AG10803 (cell line): ENCODE measurements at regions not wholly inside any gene's neighbourhood (a gene's known extent, or its start where the extent isn't known, plus 50 kb on each side); places are given as distances from the start of the nearest gene placed in this dataset.
A peak's percentile ranks its signal among the peaks of the same experiment; 100 is the strongest.

Experiments
- DNase-seq: peaks from one replicate; pipeline ENCODE4 v3.0.0; 2010; ENCODE audit warnings: low read depth
- H3K4me3 ChIP-seq: 2 replicates; pipeline ENCODE4 v1.5.1; 2011; ENCODE audit warnings: mild to moderate bottlenecking, low read length, control low read depth
- CTCF ChIP-seq: conservative IDR thresholded peaks from 2 replicates; pipeline ENCODE4 v1.5.1; 2011; ENCODE audit warnings: mild to moderate bottlenecking, low read length, control low read depth, inconsistent platforms

- no peak for TF ChIP-seq CTCF
- H3K4me3 ChIP-seq: no peak overlapping the region
- DNase-seq: no peak
These were observed 140.4 kb downstream of the PSAT1 start for GRCh38 chr9:78437296-78437695.

GRCh38 chr9:78437806-78438205 is 140.9 kb downstream of the PSAT1 start:
- no peak for TF ChIP-seq CTCF
- H3K4me3 ChIP-seq: no peak overlapping the region
- DNase-seq: no peak

- H3K4me3 ChIP-seq: no peak overlapping the region
- no peak for DNase-seq
- TF ChIP-seq CTCF: no peak
These were observed 141.3 kb downstream of the PSAT1 start for GRCh38 chr9:78438211-78438610.

GRCh38 chr9:78438780-78439179 is 141.9 kb downstream of the PSAT1 start:
- no peak overlapping the region for H3K4me3 ChIP-seq
- TF ChIP-seq CTCF: no peak
- no peak for DNase-seq

- TF ChIP-seq CTCF: peak; percentile 98
- DNase-seq: peak; percentile 90
- peak overlapping the region; percentile 46 for H3K4me3 ChIP-seq
These were observed 142.4 kb downstream of the PSAT1 start for GRCh38 chr9:78439190-78439865.

- TF ChIP-seq CTCF: peak; percentile 19
- DNase-seq: no peak
- H3K4me3 ChIP-seq: no peak overlapping the region
These were observed 143.2 kb downstream of the PSAT1 start for GRCh38 chr9:78439866-78440830.

- no peak for TF ChIP-seq CTCF
- no peak overlapping the region for H3K4me3 ChIP-seq
- DNase-seq: no peak
These were observed 144.5 kb downstream of the PSAT1 start for GRCh38 chr9:78441396-78441795.
